ENCODE measurements at regions not wholly inside any gene's neighbourhood (a gene's known extent, or its start where the extent isn't known, plus 50 kb on each side); places are given as distances from the start of the nearest gene placed in this dataset.
"Not testable (repeated sequence)": the region's sequence is repeated elsewhere in the genome, so short reads cannot be mapped to it uniquely, and the experiment has no call there.

DNA sequence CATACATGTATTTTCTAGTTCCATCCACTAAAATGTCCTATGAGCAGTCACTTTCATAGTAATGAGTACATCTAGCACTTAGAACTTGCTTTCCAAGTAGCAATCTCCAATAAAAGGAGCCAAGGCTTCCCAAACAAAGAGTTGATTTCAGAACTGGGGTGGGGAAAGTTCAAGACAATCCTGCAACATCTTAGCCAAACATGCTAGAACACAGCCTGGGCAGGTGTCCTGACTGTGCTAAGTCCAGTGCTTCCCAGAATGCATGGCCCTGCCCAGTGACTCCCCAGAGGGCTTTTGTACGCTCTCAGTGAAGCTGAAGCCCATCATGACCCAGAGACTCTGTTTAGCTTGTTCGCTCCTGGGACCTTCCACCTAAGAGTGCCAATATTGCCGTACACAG is 106.7 kb upstream of the UBAC2 start:
- Histone ChIP-seq H3K4me3 (ENCODE audit: low read depth, low read length) (no peak overlapping the region), H3K4me1 (ENCODE audit: control insufficient read depth, insufficient read depth, low read length, unreplicated experiment) (no peaks in the 10 kb centered on the region), H3K79me2 (ENCODE audit: control insufficient read depth, insufficient read depth, low read length, unreplicated experiment) (no peaks in the 10 kb centered on the region), H3K36me3 (ENCODE audit: insufficient read depth, low read length) (no peaks in the 10 kb centered on the region), H3K27me3 (ENCODE audit: insufficient read depth, low read length) (no peaks in the 10 kb centered on the region), H2AFZ (ENCODE audit: low read length, unreplicated experiment) (no peak overlapping the region), H3K27ac (ENCODE audit: low read depth, low read length) (no peak overlapping the region)

DNA sequence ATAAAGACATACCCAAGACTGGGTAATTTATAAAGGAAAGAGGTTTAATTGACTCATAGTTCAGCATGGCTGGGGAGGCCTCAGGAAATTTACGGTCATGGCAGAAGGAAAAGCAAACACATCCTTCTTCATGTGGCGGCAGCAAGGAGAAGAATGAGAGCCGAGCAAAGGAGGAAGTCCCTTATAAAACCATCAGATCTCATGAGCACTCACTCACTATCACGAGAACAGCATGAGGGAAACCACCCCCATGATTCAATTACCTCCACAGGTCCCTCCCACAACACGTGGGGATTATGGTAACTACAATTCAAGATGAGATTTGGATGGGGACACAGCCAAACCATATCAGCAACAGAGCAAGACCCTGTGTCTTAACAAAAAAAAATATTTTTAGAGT is 98.8 kb upstream of the UBAC2 start:
- not testable (repeated sequence) for H3K79me2 ChIP-seq (ENCODE audit: control insufficient read depth, insufficient read depth, low read length, unreplicated experiment); H2AFZ ChIP-seq (ENCODE audit: low read length, unreplicated experiment); H3K27ac ChIP-seq (ENCODE audit: low read depth, low read length); H3K4me3 ChIP-seq (ENCODE audit: low read depth, low read length); H3K4me1 ChIP-seq (ENCODE audit: control insufficient read depth, insufficient read depth, low read length, unreplicated experiment); H3K36me3 ChIP-seq (ENCODE audit: insufficient read depth, low read length); H3K27me3 ChIP-seq (ENCODE audit: insufficient read depth, low read length)

- Histone ChIP-seq H3K79me2 (ENCODE audit: control insufficient read depth, insufficient read depth, low read length, unreplicated experiment) (no peaks in the 10 kb centered on the region), H3K4me3 (ENCODE audit: low read depth, low read length) (no peak overlapping the region), H2AFZ (ENCODE audit: low read length, unreplicated experiment) (no peak overlapping the region), H3K36me3 (ENCODE audit: insufficient read depth, low read length) (no peaks in the 10 kb centered on the region), H3K4me1 (ENCODE audit: control insufficient read depth, insufficient read depth, low read length, unreplicated experiment) (no peaks in the 10 kb centered on the region), H3K27ac (ENCODE audit: low read depth, low read length) (no peak overlapping the region), H3K27me3 (ENCODE audit: insufficient read depth, low read length) (peaks cover 8% of the 10 kb centered on the region; the same call in 1 of the 2 replicates)
Observed at GRCh38 chr13:99103536-99103935, 97.1 kb upstream of the UBAC2 start.

DNA sequence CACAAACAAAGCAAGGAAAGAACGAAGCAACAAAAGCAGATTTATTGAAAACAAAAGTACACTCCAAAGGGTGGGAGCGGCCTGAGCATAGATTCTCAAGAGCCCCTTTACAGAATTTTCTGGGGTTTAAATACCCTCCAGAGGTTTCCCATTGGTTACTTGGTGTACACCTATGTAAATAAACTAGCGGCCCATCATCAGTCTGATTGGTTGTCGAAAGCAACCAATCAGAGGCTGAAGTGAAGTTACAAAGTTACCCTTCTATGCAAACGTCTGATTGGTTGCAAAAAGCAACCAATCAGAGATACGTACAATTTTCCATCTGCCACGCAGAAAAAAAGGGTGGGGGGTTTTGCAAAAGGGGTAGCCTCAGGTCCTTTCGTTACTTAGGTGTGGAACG is 96.3 kb upstream of the UBAC2 start:
- Histone ChIP-seq H3K4me1 (ENCODE audit: control insufficient read depth, insufficient read depth, low read length, unreplicated experiment) (no peaks in the 10 kb centered on the region), H3K27ac (ENCODE audit: low read depth, low read length) (no peak overlapping the region), H3K4me3 (ENCODE audit: low read depth, low read length) (no peak overlapping the region), H3K27me3 (ENCODE audit: insufficient read depth, low read length) (peaks cover 8% of the 10 kb centered on the region; the same call in 1 of the 2 replicates), H3K79me2 (ENCODE audit: control insufficient read depth, insufficient read depth, low read length, unreplicated experiment) (no peaks in the 10 kb centered on the region), H2AFZ (ENCODE audit: low read length, unreplicated experiment) (no peak overlapping the region), H3K36me3 (ENCODE audit: insufficient read depth, low read length) (no peaks in the 10 kb centered on the region)

GRCh38 chr13:99105160-99105559 is 95.5 kb upstream of the UBAC2 start:
- H3K27me3 ChIP-seq (ENCODE audit: insufficient read depth, low read length), result peaks cover 8% of the 10 kb centered on the region; the same call in 1 of the 2 replicates
- H3K4me1 ChIP-seq (ENCODE audit: control insufficient read depth, insufficient read depth, low read length, unreplicated experiment), result no peaks in the 10 kb centered on the region
- H3K27ac ChIP-seq (ENCODE audit: low read depth, low read length), result no peak overlapping the region
- no peaks in the 10 kb centered on the region for H3K79me2 ChIP-seq (ENCODE audit: control insufficient read depth, insufficient read depth, low read length, unreplicated experiment)
- no peak overlapping the region for H2AFZ ChIP-seq (ENCODE audit: low read length, unreplicated experiment)
- no peak overlapping the region for H3K4me3 ChIP-seq (ENCODE audit: low read depth, low read length)
- H3K36me3 ChIP-seq (ENCODE audit: insufficient read depth, low read length), result no peaks in the 10 kb centered on the region

DNA sequence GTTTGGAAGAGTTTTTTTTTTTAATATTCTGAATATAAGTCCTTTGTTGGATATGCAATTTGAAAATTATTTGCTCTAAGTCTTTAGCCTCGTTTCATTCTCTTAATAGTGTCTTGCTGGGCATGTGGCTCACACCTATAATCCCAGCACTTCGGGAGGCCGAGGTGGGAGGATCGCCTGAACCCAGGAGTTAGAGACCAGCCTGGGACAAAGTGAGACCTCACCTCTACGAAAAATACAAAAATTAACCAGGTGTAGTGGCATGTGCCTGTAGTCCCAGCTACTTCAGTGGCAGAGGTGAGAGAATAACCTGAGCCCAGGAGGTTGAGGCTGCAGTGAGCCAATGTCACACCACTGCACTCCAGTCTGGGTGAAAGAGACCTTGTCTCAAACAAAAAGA is 87.3 kb upstream of the UBAC2 start:
- no peaks in the 10 kb centered on the region for H3K4me1 ChIP-seq (ENCODE audit: control insufficient read depth, insufficient read depth, low read length, unreplicated experiment)
- no peaks in the 10 kb centered on the region for H3K27me3 ChIP-seq (ENCODE audit: insufficient read depth, low read length)
- no peak overlapping the region for H3K27ac ChIP-seq (ENCODE audit: low read depth, low read length)
- no peaks in the 10 kb centered on the region for H3K79me2 ChIP-seq (ENCODE audit: control insufficient read depth, insufficient read depth, low read length, unreplicated experiment)
- no peaks in the 10 kb centered on the region for H3K36me3 ChIP-seq (ENCODE audit: insufficient read depth, low read length)
- H2AFZ ChIP-seq (ENCODE audit: low read length, unreplicated experiment), result no peak overlapping the region
- H3K4me3 ChIP-seq (ENCODE audit: low read depth, low read length), result no peak overlapping the region

DNA sequence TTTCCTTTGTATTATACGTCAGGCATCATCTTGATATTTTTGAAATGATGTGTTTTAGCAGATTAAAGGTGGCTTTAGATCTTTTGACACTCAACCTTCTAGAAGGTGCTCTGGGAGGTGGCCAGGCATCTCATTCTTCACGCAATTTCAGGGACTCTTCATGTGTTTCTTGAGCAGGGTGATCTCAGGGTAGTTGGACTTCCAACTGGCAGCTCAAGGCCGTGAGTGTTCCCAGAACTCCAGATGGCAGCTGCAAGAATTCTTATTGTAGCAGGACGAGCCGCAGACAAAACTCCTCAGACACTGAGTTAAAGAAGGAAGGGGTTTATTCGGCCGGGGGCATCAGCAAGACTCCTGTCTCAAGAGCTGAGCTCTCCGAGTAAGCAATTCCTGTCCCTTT is 82.5 kb upstream of the UBAC2 start:
- Histone ChIP-seq H2AFZ (ENCODE audit: low read length, unreplicated experiment) (no peak overlapping the region), H3K36me3 (ENCODE audit: insufficient read depth, low read length) (no peaks in the 10 kb centered on the region), H3K4me3 (ENCODE audit: low read depth, low read length) (no peak overlapping the region), H3K27ac (ENCODE audit: low read depth, low read length) (no peak overlapping the region), H3K4me1 (ENCODE audit: control insufficient read depth, insufficient read depth, low read length, unreplicated experiment) (no peaks in the 10 kb centered on the region), H3K27me3 (ENCODE audit: insufficient read depth, low read length) (no peaks in the 10 kb centered on the region), H3K79me2 (ENCODE audit: control insufficient read depth, insufficient read depth, low read length, unreplicated experiment) (no peaks in the 10 kb centered on the region)

DNA sequence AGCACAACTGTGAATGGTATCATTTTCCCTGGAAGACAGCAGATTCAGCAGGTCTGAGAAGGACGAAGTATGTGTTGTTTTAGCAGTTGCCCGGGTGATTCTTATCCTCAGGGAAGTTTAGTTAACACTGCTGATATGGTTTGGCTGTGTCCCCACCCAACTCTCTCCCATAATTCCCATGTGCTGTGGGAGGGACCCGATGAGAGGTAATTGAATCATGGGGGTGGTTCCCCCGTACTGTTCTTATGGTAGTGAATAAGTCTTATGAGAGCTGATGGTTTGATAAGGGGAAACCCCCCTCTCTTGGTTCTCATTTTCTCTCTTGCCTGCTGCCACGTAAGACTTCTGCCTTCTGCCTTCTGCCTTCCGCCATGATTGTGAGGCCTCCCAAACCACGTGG is 81.0 kb upstream of the UBAC2 start:
- H3K79me2 ChIP-seq (ENCODE audit: control insufficient read depth, insufficient read depth, low read length, unreplicated experiment), result no peaks in the 10 kb centered on the region
- no peaks in the 10 kb centered on the region for H3K36me3 ChIP-seq (ENCODE audit: insufficient read depth, low read length)
- no peak overlapping the region for H3K4me3 ChIP-seq (ENCODE audit: low read depth, low read length)
- H3K27ac ChIP-seq (ENCODE audit: low read depth, low read length), result no peak overlapping the region
- H3K27me3 ChIP-seq (ENCODE audit: insufficient read depth, low read length), result no peaks in the 10 kb centered on the region
- H3K4me1 ChIP-seq (ENCODE audit: control insufficient read depth, insufficient read depth, low read length, unreplicated experiment), result peaks cover 6% of the 10 kb centered on the region
- no peak overlapping the region for H2AFZ ChIP-seq (ENCODE audit: low read length, unreplicated experiment)

- H3K27ac ChIP-seq (ENCODE audit: low read depth, low read length), result no peak overlapping the region
- no peak overlapping the region for H2AFZ ChIP-seq (ENCODE audit: low read length, unreplicated experiment)
- H3K4me3 ChIP-seq (ENCODE audit: low read depth, low read length), result no peak overlapping the region
- no peaks in the 10 kb centered on the region for H3K79me2 ChIP-seq (ENCODE audit: control insufficient read depth, insufficient read depth, low read length, unreplicated experiment)
- H3K4me1 ChIP-seq (ENCODE audit: control insufficient read depth, insufficient read depth, low read length, unreplicated experiment), result peaks cover 12% of the 10 kb centered on the region
- H3K27me3 ChIP-seq (ENCODE audit: insufficient read depth, low read length), result no peaks in the 10 kb centered on the region
- H3K36me3 ChIP-seq (ENCODE audit: insufficient read depth, low read length), result no peaks in the 10 kb centered on the region
Observed at GRCh38 chr13:99120751-99121150, 79.9 kb upstream of the UBAC2 start.

GRCh38 chr13:99122171-99122570 is 78.5 kb upstream of the UBAC2 start:
- H3K36me3 ChIP-seq (ENCODE audit: insufficient read depth, low read length), result no peaks in the 10 kb centered on the region
- no peaks in the 10 kb centered on the region for H3K79me2 ChIP-seq (ENCODE audit: control insufficient read depth, insufficient read depth, low read length, unreplicated experiment)
- H3K4me3 ChIP-seq (ENCODE audit: low read depth, low read length), result no peak overlapping the region
- no peak overlapping the region for H2AFZ ChIP-seq (ENCODE audit: low read length, unreplicated experiment)
- H3K4me1 ChIP-seq (ENCODE audit: control insufficient read depth, insufficient read depth, low read length, unreplicated experiment), result peaks cover 12% of the 10 kb centered on the region
- H3K27me3 ChIP-seq (ENCODE audit: insufficient read depth, low read length), result no peaks in the 10 kb centered on the region
- H3K27ac ChIP-seq (ENCODE audit: low read depth, low read length), result no peak overlapping the region

GRCh38 chr13:99123101-99124045 is 77.3 kb upstream of the UBAC2 start:
- Histone ChIP-seq H3K27ac (ENCODE audit: low read depth, low read length) (no peak overlapping the region), H2AFZ (ENCODE audit: low read length, unreplicated experiment) (no peak overlapping the region), H3K4me1 (ENCODE audit: control insufficient read depth, insufficient read depth, low read length, unreplicated experiment) (peaks cover 12% of the 10 kb centered on the region), H3K27me3 (ENCODE audit: insufficient read depth, low read length) (no peaks in the 10 kb centered on the region), H3K4me3 (ENCODE audit: low read depth, low read length) (no peak overlapping the region), H3K79me2 (ENCODE audit: control insufficient read depth, insufficient read depth, low read length, unreplicated experiment) (no peaks in the 10 kb centered on the region), H3K36me3 (ENCODE audit: insufficient read depth, low read length) (no peaks in the 10 kb centered on the region)

Measured in ACC112 (cell line).